ENCODE measurements at regions not wholly inside any gene's neighbourhood (a gene's known extent, or its start where the extent isn't known, plus 50 kb on each side); places are given as distances from the start of the nearest gene placed in this dataset.
A peak's percentile ranks its signal among the peaks of the same experiment; 100 is the strongest.

DNA sequence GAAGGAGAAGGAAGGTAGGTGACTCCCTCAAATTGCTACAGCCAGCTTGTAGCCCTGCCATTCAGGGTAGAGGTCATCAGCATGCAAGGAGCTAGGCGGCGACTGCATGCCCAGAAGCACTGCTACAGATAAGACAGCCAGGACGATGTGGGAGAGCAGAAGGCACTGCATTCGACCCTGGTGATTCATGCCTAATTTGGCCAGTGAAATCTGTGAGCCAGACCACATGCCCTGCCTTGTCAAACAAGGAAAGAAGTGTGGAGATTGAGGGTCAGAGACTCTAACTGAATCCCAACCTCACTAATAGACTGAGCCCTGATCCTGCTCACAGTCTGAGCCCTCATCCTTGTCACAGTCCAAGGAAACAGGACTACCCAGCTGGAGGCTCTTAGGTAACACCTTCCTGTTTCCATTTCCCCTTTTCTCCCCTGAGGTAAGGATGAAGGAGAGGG is 86.6 kb downstream of the LINGO1 start:
- H3K4me3 ChIP-seq (ENCODE audit: low read depth, low read length), result no peak overlapping the region
- TF ChIP-seq, protein P1, sequence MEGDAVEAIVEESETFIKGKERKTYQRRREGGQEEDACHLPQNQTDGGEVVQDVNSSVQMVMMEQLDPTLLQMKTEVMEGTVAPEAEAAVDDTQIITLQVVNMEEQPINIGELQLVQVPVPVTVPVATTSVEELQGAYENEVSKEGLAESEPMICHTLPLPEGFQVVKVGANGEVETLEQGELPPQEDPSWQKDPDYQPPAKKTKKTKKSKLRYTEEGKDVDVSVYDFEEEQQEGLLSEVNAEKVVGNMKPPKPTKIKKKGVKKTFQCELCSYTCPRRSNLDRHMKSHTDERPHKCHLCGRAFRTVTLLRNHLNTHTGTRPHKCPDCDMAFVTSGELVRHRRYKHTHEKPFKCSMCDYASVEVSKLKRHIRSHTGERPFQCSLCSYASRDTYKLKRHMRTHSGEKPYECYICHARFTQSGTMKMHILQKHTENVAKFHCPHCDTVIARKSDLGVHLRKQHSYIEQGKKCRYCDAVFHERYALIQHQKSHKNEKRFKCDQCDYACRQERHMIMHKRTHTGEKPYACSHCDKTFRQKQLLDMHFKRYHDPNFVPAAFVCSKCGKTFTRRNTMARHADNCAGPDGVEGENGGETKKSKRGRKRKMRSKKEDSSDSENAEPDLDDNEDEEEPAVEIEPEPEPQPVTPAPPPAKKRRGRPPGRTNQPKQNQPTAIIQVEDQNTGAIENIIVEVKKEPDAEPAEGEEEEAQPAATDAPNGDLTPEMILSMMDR (IDR thresholded peaks at IDR 0.05; ENCODE audit: low read depth, low read length), result no peak

DNA sequence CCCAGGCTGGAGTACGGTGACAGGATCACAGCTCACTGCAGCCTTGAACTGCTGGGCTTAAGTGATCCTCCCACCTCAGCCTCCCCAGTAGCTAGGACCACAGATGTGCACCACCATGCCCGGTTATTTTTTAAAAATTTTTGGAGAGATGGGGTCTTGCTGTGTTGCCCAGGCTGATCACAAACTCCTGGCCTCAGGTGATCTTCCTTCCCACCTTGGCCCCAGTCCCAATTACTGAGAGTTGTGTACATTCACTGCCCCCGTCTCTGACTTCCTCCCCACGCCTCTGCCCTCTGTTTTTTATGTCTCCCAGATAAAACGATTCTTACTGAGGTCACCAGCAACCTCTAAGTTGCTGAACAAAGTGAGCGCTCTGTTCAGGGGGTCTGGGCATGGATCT is 87.7 kb downstream of the LINGO1 start:
- TF ChIP-seq, protein P1 (IDR thresholded peaks at IDR 0.05; ENCODE audit: low read depth, low read length), result no peak
- H3K4me3 ChIP-seq (ENCODE audit: low read depth, low read length), result no peak overlapping the region

DNA sequence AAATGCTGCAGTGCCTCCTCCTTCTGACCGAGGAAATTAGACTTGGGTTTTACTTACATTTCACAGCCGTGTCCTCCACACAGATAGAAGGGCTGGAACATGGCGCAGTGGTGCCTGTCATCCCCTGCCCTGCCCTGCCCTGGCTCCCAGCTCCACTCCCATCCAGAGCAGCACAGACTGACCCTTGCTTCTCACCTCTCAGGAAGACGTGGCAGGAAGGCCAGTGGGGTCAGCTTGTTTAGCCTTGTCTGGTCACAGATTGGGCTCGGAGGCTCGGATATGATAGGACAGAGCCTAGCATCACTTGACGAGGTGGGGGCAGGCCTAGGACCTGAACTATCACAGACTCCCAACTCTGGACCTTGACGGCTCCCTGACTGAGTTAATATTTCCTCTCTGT is 88.5 kb downstream of the LINGO1 start:
- H3K4me3 ChIP-seq (ENCODE audit: low read depth, low read length), result no peak overlapping the region
- TF ChIP-seq, protein P1 (IDR thresholded peaks at IDR 0.05; ENCODE audit: low read depth, low read length), result no peak

DNA sequence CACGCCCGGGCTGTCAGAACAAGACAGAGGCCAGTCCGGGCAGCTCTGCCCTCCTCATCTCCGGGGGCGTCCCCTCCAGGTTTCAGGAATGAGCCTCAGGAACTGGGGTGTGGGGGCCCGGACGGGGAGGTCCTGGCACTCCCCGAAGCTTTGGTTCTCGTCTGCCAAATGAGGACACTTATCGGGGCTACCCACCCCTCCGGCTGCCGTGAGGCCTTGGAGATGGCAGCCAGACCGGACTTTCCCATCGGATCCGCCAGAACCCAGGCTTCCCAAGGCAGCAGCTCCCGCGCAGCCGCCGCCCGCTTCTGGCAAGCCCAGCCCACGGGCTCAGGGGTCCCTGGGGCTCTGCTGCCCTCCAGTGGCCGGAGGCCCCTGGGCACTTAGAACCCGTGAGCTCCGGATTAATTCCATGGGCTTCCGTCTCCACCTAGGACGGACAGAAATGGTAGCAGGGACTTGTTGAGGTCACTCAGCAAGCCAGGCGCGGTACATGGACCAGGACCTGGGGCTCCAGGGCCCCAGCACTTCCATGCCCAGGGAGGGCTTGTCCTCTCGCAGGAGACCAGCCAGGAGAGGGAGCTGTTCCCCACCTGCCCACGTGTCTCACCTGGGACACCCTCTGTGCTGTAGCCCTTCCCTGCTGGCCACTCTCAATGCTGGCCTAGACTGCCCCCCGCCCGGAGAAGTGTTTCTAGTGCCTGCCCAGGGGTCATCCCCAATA is 89.4 kb downstream of the LINGO1 start:
- H3K4me3 ChIP-seq (ENCODE audit: low read depth, low read length), result peak overlapping the region; percentile 34
- TF ChIP-seq, protein P1 (IDR thresholded peaks at IDR 0.05; ENCODE audit: low read depth, low read length), result peak; percentile 97

DNA sequence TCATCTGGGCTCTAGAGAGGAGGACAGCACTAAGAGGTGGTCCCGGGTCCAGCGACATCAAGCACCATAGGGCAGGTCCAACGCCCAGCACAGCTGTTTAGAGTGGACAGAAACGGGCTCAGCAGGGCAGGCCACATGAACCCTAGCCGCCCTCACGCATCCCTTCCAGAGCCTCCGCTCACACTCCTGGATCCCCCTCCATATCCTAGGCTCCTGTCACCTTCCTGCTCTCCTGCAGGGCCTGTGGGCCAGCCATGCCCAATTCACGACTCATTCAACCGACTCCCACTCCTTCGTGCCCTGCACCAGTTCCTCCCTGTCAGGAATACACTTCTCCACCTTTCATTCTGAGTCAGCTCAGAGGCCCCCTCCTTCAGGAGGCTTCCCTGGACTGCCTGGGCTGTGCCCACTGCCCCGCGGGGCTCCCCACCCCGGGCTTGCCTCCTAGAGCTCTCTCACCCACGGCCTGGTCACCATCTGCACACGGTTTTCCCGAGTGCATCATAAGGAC is 90.2 kb downstream of the LINGO1 start:
- no peak overlapping the region for H3K4me3 ChIP-seq (ENCODE audit: low read depth, low read length)
- TF ChIP-seq, protein P1 (IDR thresholded peaks at IDR 0.05; ENCODE audit: low read depth, low read length), result no peak

DNA sequence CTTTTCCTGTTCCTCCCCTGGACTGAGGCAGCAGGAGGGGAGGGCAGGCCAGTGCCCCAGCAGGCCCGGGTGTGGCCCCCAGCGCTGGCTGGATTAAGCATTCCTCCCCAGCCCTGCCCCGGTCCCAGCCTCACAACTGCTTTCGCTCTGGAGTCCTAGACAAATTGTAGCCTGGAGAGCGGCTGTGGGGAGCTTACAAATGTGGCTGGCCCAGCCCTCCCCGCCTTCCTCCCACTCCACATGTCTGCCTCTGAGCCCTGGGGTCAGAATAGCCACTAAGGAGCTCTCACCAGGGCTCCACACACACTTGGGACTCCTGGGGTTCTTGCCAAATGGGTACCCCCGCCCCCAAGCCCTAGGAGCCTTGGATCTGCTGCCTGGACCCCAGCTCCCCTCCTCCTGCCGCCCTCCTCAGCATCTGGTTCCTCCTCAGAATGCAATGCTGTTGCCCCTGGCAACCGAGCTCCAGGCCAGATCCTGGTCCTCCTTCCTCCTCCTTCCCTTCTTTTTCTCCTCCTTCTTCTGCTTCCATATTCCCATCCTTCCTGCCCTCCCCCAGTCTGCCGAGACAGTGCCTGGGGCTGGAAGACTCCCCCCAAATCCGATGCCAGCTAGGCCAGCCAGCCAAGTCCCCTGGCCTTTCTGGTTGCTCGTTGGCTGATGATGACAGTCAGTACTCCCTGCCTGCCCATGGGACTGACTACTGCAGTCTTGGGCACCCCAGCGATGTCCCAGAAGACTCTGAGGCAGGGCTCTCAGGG is 91.1 kb downstream of the LINGO1 start:
- TF ChIP-seq, protein P1 (IDR thresholded peaks at IDR 0.05; ENCODE audit: low read depth, low read length), result no peak
- H3K4me3 ChIP-seq (ENCODE audit: low read depth, low read length), result no peak overlapping the region
